Activated naive CD8-positive, alpha-beta T cell treated with anti-CD3 and anti-CD28 coated beads, Interleukin-2, amount 50 U/mL, for 24 hours (primary cell): ENCODE measurements at regions not wholly inside any gene's neighbourhood (a gene's known extent, or its start where the extent isn't known, plus 50 kb on each side); places are given as distances from the start of the nearest gene placed in this dataset.

Experiments
- ATAC-seq: fragments of 150-1000 bp; cut with Tn5 transposase; one replicate; pipeline ENCODE4 v1.10.0; 2021
- DNase-seq: peaks from one replicate; pipeline ENCODE4 v3.0.0; 2021
- H3K27ac Mint-ChIP-seq: one replicate; pipeline ENCODE4 v1.8.0; 2021; ENCODE audit warnings: mild to moderate bottlenecking, mixed read lengths
- H3K27me3 Mint-ChIP-seq: one replicate; pipeline ENCODE4 v1.8.0; 2021; ENCODE audit warnings: mixed read lengths
- H3K36me3 Mint-ChIP-seq: one replicate; pipeline ENCODE4 v1.8.0; 2021; ENCODE audit warnings: low read depth, mixed read lengths
- H3K4me1 Mint-ChIP-seq: one replicate; pipeline ENCODE4 v1.8.0; 2021; ENCODE audit warnings: mixed read lengths
- H3K4me3 Mint-ChIP-seq: one replicate; pipeline ENCODE4 v1.8.0; 2021; ENCODE audit warnings: mild to moderate bottlenecking, moderate library complexity, mixed read lengths
- H3K9me3 Mint-ChIP-seq: one replicate; pipeline ENCODE4 v1.8.0; 2021; ENCODE audit warnings: mixed read lengths

GRCh38 chr11:25159341-25159740 is 662.5 kb downstream of the LUZP2 start:
- no peaks in the 10 kb centered on the region for H3K36me3 Mint-ChIP-seq
- H3K27ac Mint-ChIP-seq: no peak overlapping the region
- no peak overlapping the region for H3K4me3 Mint-ChIP-seq
- ATAC-seq (no peak), DNase-seq (no peak)
- H3K4me1 Mint-ChIP-seq: no peaks in the 10 kb centered on the region
- H3K27me3 Mint-ChIP-seq: no peaks in the 10 kb centered on the region
- H3K9me3 Mint-ChIP-seq: peaks cover 4% of the 10 kb centered on the region

GRCh38 chr11:25163421-25163820 is 666.6 kb downstream of the LUZP2 start:
- Mint-ChIP-seq H3K27me3 (no peaks in the 10 kb centered on the region), H3K27ac (no peak overlapping the region), H3K4me1 (no peaks in the 10 kb centered on the region), H3K36me3 (no peaks in the 10 kb centered on the region), H3K9me3 (peaks cover 19% of the 10 kb centered on the region), H3K4me3 (no peak overlapping the region)
- ATAC-seq (no peak), DNase-seq (no peak)

GRCh38 chr11:25180187-25180586 is 683.3 kb downstream of the LUZP2 start:
- Mint-ChIP-seq H3K27ac (no peak overlapping the region), H3K4me3 (no peak overlapping the region), H3K27me3 (no peaks in the 10 kb centered on the region)

GRCh38 chr11:25183411-25183810 is 686.6 kb downstream of the LUZP2 start:
- no peaks in the 10 kb centered on the region for H3K4me1 Mint-ChIP-seq
- no peaks in the 10 kb centered on the region for H3K27me3 Mint-ChIP-seq
- H3K4me3 Mint-ChIP-seq: no peak overlapping the region
- no peak overlapping the region for H3K27ac Mint-ChIP-seq
- no peak for DNase-seq
- no peaks in the 10 kb centered on the region for H3K36me3 Mint-ChIP-seq
- H3K9me3 Mint-ChIP-seq: peaks cover 3% of the 10 kb centered on the region
- ATAC-seq: no peak

More at GRCh38 chr11:25180187-25180586, 683.3 kb downstream of the LUZP2 start:
- Mint-ChIP-seq H3K9me3 (no peaks in the 10 kb centered on the region), H3K4me1 (no peaks in the 10 kb centered on the region), H3K36me3 (no peaks in the 10 kb centered on the region)
- DNase-seq: no peak
- ATAC-seq: no peak

GRCh38 chr11:25197515-25197914 is 700.7 kb downstream of the LUZP2 start:
- DNase-seq: no peak
- H3K9me3 Mint-ChIP-seq: peaks cover 7% of the 10 kb centered on the region
- H3K36me3 Mint-ChIP-seq: no peaks in the 10 kb centered on the region
- H3K27me3 Mint-ChIP-seq: no peaks in the 10 kb centered on the region
- H3K27ac Mint-ChIP-seq: no peak overlapping the region
- no peaks in the 10 kb centered on the region for H3K4me1 Mint-ChIP-seq
- ATAC-seq: no peak
- H3K4me3 Mint-ChIP-seq: no peak overlapping the region

- ATAC-seq: no peak
- no peak overlapping the region for H3K27ac Mint-ChIP-seq
- no peaks in the 10 kb centered on the region for H3K27me3 Mint-ChIP-seq
- no peak overlapping the region for H3K4me3 Mint-ChIP-seq
- H3K4me1 Mint-ChIP-seq: no peaks in the 10 kb centered on the region
- peaks cover 7% of the 10 kb centered on the region for H3K9me3 Mint-ChIP-seq
- no peak for DNase-seq
- no peaks in the 10 kb centered on the region for H3K36me3 Mint-ChIP-seq
Observed at GRCh38 chr11:25198704-25199103, 701.9 kb downstream of the LUZP2 start.

- peaks cover 14% of the 10 kb centered on the region for H3K9me3 Mint-ChIP-seq
Observed at GRCh38 chr11:25200925-25201324, 704.1 kb downstream of the LUZP2 start.

GRCh38 chr11:25206762-25207161 is 709.9 kb downstream of the LUZP2 start:
- Mint-ChIP-seq H3K36me3 (no peaks in the 10 kb centered on the region), H3K27me3 (no peaks in the 10 kb centered on the region), H3K9me3 (peaks cover 20% of the 10 kb centered on the region), H3K4me1 (no peaks in the 10 kb centered on the region), H3K4me3 (no peak overlapping the region), H3K27ac (no peak overlapping the region)
- no peak for DNase-seq
- no peak for ATAC-seq

More at GRCh38 chr11:25200925-25201324, 704.1 kb downstream of the LUZP2 start:
- no peaks in the 10 kb centered on the region for H3K36me3 Mint-ChIP-seq
- DNase-seq: no peak
- ATAC-seq: no peak
- H3K4me1 Mint-ChIP-seq: no peaks in the 10 kb centered on the region
- no peak overlapping the region for H3K4me3 Mint-ChIP-seq
- H3K27ac Mint-ChIP-seq: no peak overlapping the region
- H3K27me3 Mint-ChIP-seq: no peaks in the 10 kb centered on the region

GRCh38 chr11:25211635-25212254 is 714.9 kb downstream of the LUZP2 start:
- no peaks in the 10 kb centered on the region for H3K27me3 Mint-ChIP-seq
- H3K9me3 Mint-ChIP-seq: peaks cover 13% of the 10 kb centered on the region
- no peaks in the 10 kb centered on the region for H3K4me1 Mint-ChIP-seq
- no peak overlapping the region for H3K27ac Mint-ChIP-seq
- H3K36me3 Mint-ChIP-seq: no peaks in the 10 kb centered on the region
- ATAC-seq: no peak
- no peak overlapping the region for H3K4me3 Mint-ChIP-seq
- DNase-seq: no peak

- Mint-ChIP-seq H3K27me3 (no peaks in the 10 kb centered on the region), H3K4me1 (no peaks in the 10 kb centered on the region), H3K36me3 (no peaks in the 10 kb centered on the region), H3K9me3 (peaks cover 3% of the 10 kb centered on the region), H3K4me3 (no peak overlapping the region), H3K27ac (no peak overlapping the region)
- ATAC-seq (no peak), DNase-seq (no peak)
Observed at GRCh38 chr11:25214535-25215176, 717.8 kb downstream of the LUZP2 start.

- no peaks in the 10 kb centered on the region for H3K4me1 Mint-ChIP-seq
- H3K27ac Mint-ChIP-seq: no peak overlapping the region
- ATAC-seq (no peak), DNase-seq (no peak)
- no peak overlapping the region for H3K4me3 Mint-ChIP-seq
- H3K27me3 Mint-ChIP-seq: no peaks in the 10 kb centered on the region
- no peaks in the 10 kb centered on the region for H3K36me3 Mint-ChIP-seq
- H3K9me3 Mint-ChIP-seq: peaks cover 11% of the 10 kb centered on the region
Observed at GRCh38 chr11:25218036-25218435, 721.2 kb downstream of the LUZP2 start.

GRCh38 chr11:25225078-25225477 is 728.2 kb downstream of the LUZP2 start:
- Mint-ChIP-seq H3K9me3 (peaks cover 19% of the 10 kb centered on the region), H3K27ac (no peak overlapping the region), H3K27me3 (no peaks in the 10 kb centered on the region), H3K4me3 (no peak overlapping the region), H3K36me3 (no peaks in the 10 kb centered on the region), H3K4me1 (no peaks in the 10 kb centered on the region)
- DNase-seq (no peak), ATAC-seq (no peak)

GRCh38 chr11:25242928-25243327 is 746.1 kb downstream of the LUZP2 start:
- H3K4me3 Mint-ChIP-seq: no peak overlapping the region
- H3K9me3 Mint-ChIP-seq: peaks cover 18% of the 10 kb centered on the region
- H3K27me3 Mint-ChIP-seq: no peaks in the 10 kb centered on the region
- H3K36me3 Mint-ChIP-seq: no peaks in the 10 kb centered on the region
- DNase-seq (no peak), ATAC-seq (no peak)
- H3K27ac Mint-ChIP-seq: no peak overlapping the region
- no peaks in the 10 kb centered on the region for H3K4me1 Mint-ChIP-seq

- no peaks in the 10 kb centered on the region for H3K4me1 Mint-ChIP-seq
- DNase-seq: no peak
- peaks cover 17% of the 10 kb centered on the region for H3K9me3 Mint-ChIP-seq
- H3K4me3 Mint-ChIP-seq: no peak overlapping the region
- no peak overlapping the region for H3K27ac Mint-ChIP-seq
- no peaks in the 10 kb centered on the region for H3K27me3 Mint-ChIP-seq
- H3K36me3 Mint-ChIP-seq: no peaks in the 10 kb centered on the region
- no peak for ATAC-seq
Observed at GRCh38 chr11:25244126-25244525, 747.3 kb downstream of the LUZP2 start.

- Mint-ChIP-seq H3K4me3 (no peak overlapping the region), H3K27me3 (no peaks in the 10 kb centered on the region), H3K36me3 (no peaks in the 10 kb centered on the region), H3K4me1 (no peaks in the 10 kb centered on the region), H3K27ac (no peak overlapping the region), H3K9me3 (peaks cover 17% of the 10 kb centered on the region)
- DNase-seq: no peak
- no peak for ATAC-seq
Observed at GRCh38 chr11:25247336-25247735, 750.5 kb downstream of the LUZP2 start.
